GM12873 (cell line): ENCODE measurements at regions not wholly inside any gene's neighbourhood (a gene's known extent, or its start where the extent isn't known, plus 50 kb on each side); places are given as distances from the start of the nearest gene placed in this dataset.

ENCODE experiments used
- CTCF ChIP-seq: IDR thresholded peaks from 2 replicates; pipeline ENCODE4 v1.5.1; 2012; ENCODE audit warnings: low read depth, mild to moderate bottlenecking, moderate library complexity, low read length, control low read depth; ENCODE audit not compliant: insufficient read depth; ENCODE audit errors: missing control alignments

- no peak for TF ChIP-seq CTCF
These were observed 91.4 kb upstream of the EYS start for GRCh38 chr6:65798280-65799014.

GRCh38 chr6:65790666-65791065, 83.6 kb upstream of the EYS start:
- no peak for TF ChIP-seq CTCF

- TF ChIP-seq CTCF: no peak
These were observed 80.8 kb upstream of the EYS start for GRCh38 chr6:65787787-65788186.

GRCh38 chr6:65786815-65787214, 79.8 kb upstream of the EYS start:
- TF ChIP-seq CTCF: no peak

- no peak for TF ChIP-seq CTCF
These were observed 73.7 kb upstream of the EYS start for GRCh38 chr6:65780691-65781090.

GRCh38 chr6:65776332-65776731, 69.3 kb upstream of the EYS start:
- no peak for TF ChIP-seq CTCF

- no peak for TF ChIP-seq CTCF
These were observed 64.9 kb upstream of the EYS start for GRCh38 chr6:65771946-65772345.
